ENCODE measurements at regions not wholly inside any gene's neighbourhood (a gene's known extent, or its start where the extent isn't known, plus 50 kb on each side); places are given as distances from the start of the nearest gene placed in this dataset.

GRCh38 chr1:115214098-115214497 is 124.0 kb downstream of the NGF start:
- no peak overlapping the region for H3K23ac ChIP-seq (ENCODE audit: low read depth, low read length)
- no peak overlapping the region for H3K4ac ChIP-seq (ENCODE audit: low read depth, low read length)
- no peaks in the 10 kb centered on the region for H3K36me3 ChIP-seq (ENCODE audit: control insufficient read depth, insufficient read depth, low read length)
- in situ Hi-C loops (cut with MboI; ENCODE audit: low sequenced_read_pairs) (no loop called here), dilution Hi-C loops (cut with HindIII; ENCODE audit: low sequenced_read_pairs, unreplicated experiment) (no loop called here), intact Hi-C loops (cut with micrococcal nuclease) (no loop called here)
- H4K20me1 ChIP-seq (ENCODE audit: insufficient read depth, low read length): no peaks in the 10 kb centered on the region
- no peak overlapping the region for H4K8ac ChIP-seq (ENCODE audit: low read depth in 2 of 2, low read length in 2 of 2)
- CTCF ChIA-PET: interaction anchor here (0.6 kb wide), 1 partner anchor 20 kb away, joined by 3 read pairs; no protein-coding TSS in a partner anchor
- no peak overlapping the region for H3K56ac ChIP-seq (ENCODE audit: extremely low read depth, insufficient read depth, low read length)
- no peak overlapping the region for H2BK15ac ChIP-seq (ENCODE audit: low read depth, low read length)
- no peak overlapping the region for H2BK120ac ChIP-seq (ENCODE audit: low read depth, low read length)
- H4K5ac ChIP-seq (ENCODE audit: low read depth, low read length): no peak overlapping the region
- ATAC-seq (ENCODE audit: low read depth) (no peak), DNase-seq (no peak)
- no peak overlapping the region for H3K9ac ChIP-seq (ENCODE audit: low read depth, low read length)
- no peak overlapping the region for H4K91ac ChIP-seq (ENCODE audit: insufficient read depth, low read depth, low read length)
- peaks cover 2% of the 10 kb centered on the region; the same call in 1 of the 2 replicates for H3K4me1 ChIP-seq (ENCODE audit: control insufficient read depth, insufficient read depth, low read length)
- no peak overlapping the region for H2BK5ac ChIP-seq (ENCODE audit: low read depth, low read length, poor library complexity, severe bottlenecking)
- no peaks in the 10 kb centered on the region for H3K27me3 ChIP-seq (ENCODE audit: control insufficient read depth, insufficient read depth, low read length)
- H3K4me2 ChIP-seq (ENCODE audit: low read depth, low read length): no peak overlapping the region
- H3K27ac ChIP-seq (ENCODE audit: insufficient read depth, low read length): no peak overlapping the region
- H3K9me1 ChIP-seq (ENCODE audit: insufficient read depth, low read length): no peaks in the 10 kb centered on the region
- no peaks in the 10 kb centered on the region for H3K79me1 ChIP-seq (ENCODE audit: low read depth in 1 of 2, low read length in 2 of 2)
- no peak overlapping the region for H2AFZ ChIP-seq (replicated peaks; ENCODE audit: low read length, poor library complexity)
- WGBS, 2 experiments (ENCODE audit: extremely low coverage in 2 of 2, insufficient read length in 1 of 2): 100% methylated on average over 1 of the region's 1 CpG; no CpG with 5 or more reads in 1 of the 2 experiments
- BruUV-seq (replicated peaks): no TSS peak
- H3K14ac ChIP-seq (replicated peaks; ENCODE audit: low read depth, low read length): no peak overlapping the region
- no peak overlapping the region for H2AK9ac ChIP-seq (replicated peaks; ENCODE audit: low read depth, low read length, poor library complexity)
- H3K4me3 ChIP-seq (ENCODE audit: insufficient read depth, low read depth, low read length): no peak overlapping the region
- no peak overlapping the region for H2BK20ac ChIP-seq (ENCODE audit: low read depth, low read length)
- no peak overlapping the region for H2AK5ac ChIP-seq (ENCODE audit: low read depth, low read length)
- TF ChIP-seq CTCF (conservative IDR thresholded peaks at IDR 0.05; ENCODE audit: low read depth, low read length) (no peak), CEBPB (IDR thresholded peaks at IDR 0.05; ENCODE audit: low read depth, low read length) (no peak), RCOR1 (IDR thresholded peaks at IDR 0.05; ENCODE audit: insufficient replicate concordance, low read length) (no peak), SMC3 (IDR thresholded peaks at IDR 0.05; ENCODE audit: low read depth, low read length) (no peak), RAD21 (IDR thresholded peaks at IDR 0.05; ENCODE audit: low read length) (no peak), USF2 (IDR thresholded peaks at IDR 0.05; ENCODE audit: low read depth, low read length) (no peak), FOS (IDR thresholded peaks at IDR 0.05; ENCODE audit: low read depth, low read length) (no peak)
- H3K9me3 ChIP-seq (ENCODE audit: control insufficient read depth, insufficient read depth, low read length): no peaks in the 10 kb centered on the region
- H3K18ac ChIP-seq (ENCODE audit: low read depth, low read length): no peak overlapping the region
- POLR2A ChIA-PET (ENCODE audit: unreplicated experiment): no interaction called here
